Hematopoietic multipotent progenitor cell treated with erythropoietin and hydrocortisone succinate and interleukin-3 and kit ligand, for 4 days (in vitro differentiated cells): ENCODE measurements at regions not wholly inside any gene's neighbourhood (a gene's known extent, or its start where the extent isn't known, plus 50 kb on each side); places are given as distances from the start of the nearest gene placed in this dataset.
"Not testable (repeated sequence)": the region's sequence is repeated elsewhere in the genome, so short reads cannot be mapped to it uniquely, and the experiment has no call there.

Source experiments
- DNase-seq: peaks from one replicate; pipeline ENCODE4 v3.0.0-alpha.2; 2015

- DNase-seq: no peak
These were observed 77.1 kb upstream of the RPL38 start for GRCh38 chr17:74126179-74126900.

DNA sequence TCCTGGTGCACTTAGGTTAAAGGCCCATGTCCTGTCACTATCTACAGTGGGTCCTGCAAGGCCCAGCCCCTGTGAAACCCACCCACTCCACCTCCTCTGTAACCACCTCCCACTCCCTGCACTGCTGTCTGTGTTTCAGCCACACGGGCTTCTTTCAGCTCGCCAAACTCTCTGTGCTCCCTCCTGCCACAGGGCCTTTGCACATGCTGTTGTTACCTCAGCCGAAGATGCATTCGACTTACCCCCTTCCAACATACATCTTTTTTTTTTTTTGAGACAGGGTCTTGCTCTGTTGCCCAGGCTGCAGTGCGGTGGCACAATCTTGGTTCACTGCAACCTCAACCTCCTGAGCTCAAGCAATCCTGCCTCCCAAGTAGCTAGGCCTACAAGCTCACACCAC is 76.5 kb upstream of the RPL38 start:
- no peak for DNase-seq

DNA sequence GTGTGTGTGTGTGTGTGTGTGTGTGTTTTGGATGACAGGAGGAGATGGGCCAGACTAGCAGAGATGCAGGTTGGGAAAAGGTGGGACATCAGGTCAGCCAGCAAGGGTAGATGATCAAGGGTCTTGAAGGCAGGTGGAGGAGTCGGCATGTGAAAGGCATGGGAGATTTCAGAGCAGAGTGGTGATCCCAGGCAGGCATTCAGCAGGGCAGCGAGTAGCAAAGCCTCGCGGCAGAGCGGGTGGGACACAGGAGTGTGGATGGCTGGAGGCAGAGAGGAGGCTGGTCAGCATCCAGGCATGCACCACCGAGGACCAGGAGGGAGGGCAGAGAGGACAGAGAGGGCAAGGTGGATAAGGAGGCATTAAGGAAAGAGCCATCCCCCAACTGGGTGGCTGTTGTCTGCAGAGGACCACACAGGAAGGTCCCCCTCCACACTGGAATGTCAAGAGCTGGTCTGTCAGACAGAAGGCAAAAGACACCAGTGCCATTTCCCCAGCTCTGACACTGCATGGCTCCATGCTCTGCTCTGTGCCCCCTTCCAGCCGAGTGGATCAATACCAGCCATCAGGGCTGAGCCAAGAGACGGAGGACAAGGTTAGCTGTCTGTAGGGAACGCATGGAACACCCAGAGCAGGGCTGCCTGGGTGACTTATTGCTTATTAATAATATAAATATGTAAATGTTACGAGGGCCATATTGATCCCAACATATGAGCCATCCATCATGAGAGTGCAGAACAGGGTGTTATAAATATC is 74.8 kb upstream of the RPL38 start:
- DNase-seq: no peak

DNA sequence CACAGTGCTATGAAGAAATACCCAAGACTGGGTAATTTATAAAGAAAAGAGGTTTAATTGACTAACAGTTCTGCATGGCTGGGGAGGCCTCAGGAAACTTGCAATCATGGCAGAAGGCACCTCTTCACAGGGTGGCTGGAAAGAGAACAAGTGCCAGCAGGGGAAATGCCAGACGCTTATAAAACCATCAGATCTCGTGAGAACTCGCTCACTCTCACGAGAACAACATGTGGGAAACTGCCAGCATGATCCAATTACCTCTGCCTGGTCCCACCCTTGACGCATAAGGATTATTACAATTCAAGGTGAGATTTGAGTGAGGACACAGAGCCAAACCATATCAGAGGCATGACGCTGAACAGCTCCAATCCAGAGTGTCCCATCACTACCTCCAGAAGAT is 73.7 kb upstream of the RPL38 start:
- DNase-seq: not testable (repeated sequence)

- DNase-seq: no peak
These were observed 73.2 kb upstream of the RPL38 start for GRCh38 chr17:74130276-74130675.

- DNase-seq: no peak
These were observed 72.6 kb upstream of the RPL38 start for GRCh38 chr17:74130841-74131240.

DNA sequence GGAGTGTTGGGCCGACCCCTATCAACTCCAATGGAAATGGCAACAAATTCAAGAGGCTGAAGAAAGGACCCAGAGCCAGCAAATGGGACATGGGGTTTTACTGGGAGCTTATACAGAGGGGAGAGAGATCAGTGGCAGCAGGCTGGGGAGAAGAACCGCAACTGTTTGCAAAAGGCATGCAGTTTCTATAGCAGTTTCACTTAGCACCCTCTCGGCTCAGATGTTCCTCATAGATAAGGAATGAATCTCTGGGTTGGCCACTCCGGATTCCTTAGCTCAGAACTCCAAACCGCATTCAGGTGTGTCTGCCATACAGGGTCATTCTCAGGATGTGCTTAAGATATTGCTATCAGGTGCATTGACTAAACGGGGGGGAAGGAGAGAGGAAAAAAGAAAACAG is 71.1 kb upstream of the RPL38 start:
- no peak for DNase-seq

GRCh38 chr17:74133740-74134139 is 69.7 kb upstream of the RPL38 start:
- no peak for DNase-seq

- not testable (repeated sequence) for DNase-seq
These were observed 69.2 kb upstream of the RPL38 start for GRCh38 chr17:74134234-74134633.

- no peak for DNase-seq
These were observed 68.5 kb upstream of the RPL38 start for GRCh38 chr17:74134991-74135390.

DNA sequence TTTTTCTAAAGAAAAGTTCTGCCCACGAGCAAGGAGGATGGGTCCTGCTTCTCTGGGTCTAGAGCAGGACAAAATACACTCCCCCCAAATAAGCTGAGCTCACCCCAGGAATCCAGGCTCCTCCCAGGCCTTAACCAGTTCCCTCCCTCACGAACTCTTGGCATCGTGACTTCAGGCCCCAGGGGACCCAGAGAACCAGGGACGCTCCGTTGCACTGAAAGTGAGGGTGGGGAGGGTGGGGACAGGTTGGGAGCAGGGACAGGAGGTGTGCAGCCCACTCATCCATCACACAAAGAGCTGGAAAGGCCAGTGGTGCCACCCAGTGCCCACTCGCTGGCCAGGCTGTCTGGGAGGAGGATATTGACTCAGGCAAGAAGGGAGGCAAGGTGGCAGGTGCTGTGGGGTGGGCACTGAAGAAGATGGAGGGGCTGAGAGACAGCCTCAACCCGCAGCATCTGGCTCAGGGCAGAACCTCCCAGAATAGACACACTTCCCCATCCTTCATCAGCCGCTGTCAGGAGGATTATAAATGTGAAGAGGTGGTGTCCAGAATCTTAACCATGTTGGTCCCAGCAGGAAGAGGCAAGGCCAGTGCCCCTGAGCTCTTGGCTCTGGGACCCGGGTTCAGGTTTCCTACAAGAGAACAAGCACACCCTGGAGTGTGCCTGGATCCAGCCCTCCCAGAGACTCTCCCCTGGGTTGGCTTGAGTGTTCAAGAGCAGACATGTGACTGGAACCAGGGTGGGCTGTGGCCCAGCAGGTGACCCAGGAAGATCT is 67.9 kb upstream of the RPL38 start:
- DNase-seq: no peak

- DNase-seq: no peak
These were observed 66.1 kb upstream of the RPL38 start for GRCh38 chr17:74137416-74137815.

DNA sequence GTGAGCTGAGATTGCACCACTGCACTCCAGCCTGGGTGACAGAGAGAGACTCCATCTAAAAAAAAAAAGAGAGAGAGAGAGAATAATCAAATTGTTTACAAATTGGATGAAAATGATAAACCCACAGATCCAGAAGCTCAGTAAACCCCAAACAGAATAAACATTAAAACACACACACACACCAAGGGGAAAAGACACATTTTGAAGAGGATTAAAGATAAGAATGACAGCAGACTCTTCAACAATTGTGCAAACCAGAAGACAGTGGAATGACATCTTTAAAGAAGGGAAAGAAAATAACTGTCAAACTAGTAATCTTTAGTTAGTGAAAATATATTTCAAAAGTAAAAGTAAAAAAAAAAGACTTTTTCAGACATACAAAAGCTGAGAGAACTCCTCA is 64.4 kb upstream of the RPL38 start:
- no peak for DNase-seq

DNA sequence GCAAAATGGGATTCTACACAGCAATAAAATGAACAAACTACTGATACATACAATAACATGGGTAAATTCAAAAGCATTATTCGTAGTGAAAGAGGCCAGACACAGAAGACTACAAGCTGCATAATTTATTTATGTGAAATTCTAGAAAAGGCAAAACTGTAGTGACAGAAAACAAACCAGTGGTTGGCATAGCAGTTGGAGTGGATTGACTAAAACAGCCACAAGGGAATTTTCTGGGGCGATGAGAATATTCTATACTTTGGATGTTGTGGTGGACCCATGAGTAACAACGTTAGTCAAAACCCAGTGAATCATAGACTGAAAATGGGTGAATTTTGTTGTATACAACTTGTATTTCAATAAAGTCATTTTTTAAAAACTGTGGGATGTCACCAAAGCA is 63.2 kb upstream of the RPL38 start:
- no peak for DNase-seq

GRCh38 chr17:74141612-74142011 is 61.9 kb upstream of the RPL38 start:
- no peak for DNase-seq

- DNase-seq: not testable (repeated sequence)
These were observed 60.2 kb upstream of the RPL38 start for GRCh38 chr17:74143318-74143717.

DNA sequence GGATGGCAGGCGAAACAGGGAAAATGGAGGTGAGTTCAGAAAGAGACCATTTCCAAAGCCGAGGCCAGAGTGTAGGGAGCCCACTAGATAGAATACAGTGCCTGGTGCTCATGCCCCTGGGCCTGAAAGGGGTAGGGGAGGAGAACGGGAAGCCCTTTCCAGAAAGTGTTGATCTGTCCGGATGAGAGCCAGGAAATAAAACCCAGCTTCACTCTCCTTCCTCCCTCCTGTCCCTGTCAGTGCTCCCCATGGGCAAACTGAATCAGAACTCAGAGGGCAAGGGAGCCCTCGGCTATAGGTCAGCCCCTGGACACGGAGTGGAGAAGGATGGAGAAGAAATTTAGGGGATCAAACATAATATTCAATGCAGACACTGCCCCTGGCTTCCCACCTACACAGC is 57.7 kb upstream of the RPL38 start:
- no peak for DNase-seq

DNA sequence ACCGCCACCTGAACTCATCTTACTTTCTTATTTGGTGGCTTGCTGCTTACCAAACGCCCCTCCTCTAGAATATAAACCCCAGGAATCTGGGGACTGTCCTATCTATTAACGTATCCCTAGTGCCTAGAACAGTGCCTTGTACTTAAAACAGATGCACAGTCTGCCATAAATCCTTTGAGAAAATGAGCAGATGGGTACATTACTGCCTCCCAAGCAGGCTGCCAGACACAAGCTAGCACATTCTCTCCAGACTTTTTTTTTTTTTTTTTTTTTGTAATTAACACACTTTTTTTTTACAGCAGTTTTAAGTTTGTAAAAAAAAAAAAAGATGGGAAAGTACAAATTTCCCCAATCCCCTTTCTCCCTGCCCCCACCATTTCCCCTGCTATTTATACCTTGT is 57.3 kb upstream of the RPL38 start:
- no peak for DNase-seq

- no peak for DNase-seq
These were observed 56.2 kb upstream of the RPL38 start for GRCh38 chr17:74147056-74147835.

- no peak for DNase-seq
These were observed 55.5 kb upstream of the RPL38 start for GRCh38 chr17:74147966-74148365.

GRCh38 chr17:74148446-74148845 is 55.0 kb upstream of the RPL38 start:
- DNase-seq: no peak

DNA sequence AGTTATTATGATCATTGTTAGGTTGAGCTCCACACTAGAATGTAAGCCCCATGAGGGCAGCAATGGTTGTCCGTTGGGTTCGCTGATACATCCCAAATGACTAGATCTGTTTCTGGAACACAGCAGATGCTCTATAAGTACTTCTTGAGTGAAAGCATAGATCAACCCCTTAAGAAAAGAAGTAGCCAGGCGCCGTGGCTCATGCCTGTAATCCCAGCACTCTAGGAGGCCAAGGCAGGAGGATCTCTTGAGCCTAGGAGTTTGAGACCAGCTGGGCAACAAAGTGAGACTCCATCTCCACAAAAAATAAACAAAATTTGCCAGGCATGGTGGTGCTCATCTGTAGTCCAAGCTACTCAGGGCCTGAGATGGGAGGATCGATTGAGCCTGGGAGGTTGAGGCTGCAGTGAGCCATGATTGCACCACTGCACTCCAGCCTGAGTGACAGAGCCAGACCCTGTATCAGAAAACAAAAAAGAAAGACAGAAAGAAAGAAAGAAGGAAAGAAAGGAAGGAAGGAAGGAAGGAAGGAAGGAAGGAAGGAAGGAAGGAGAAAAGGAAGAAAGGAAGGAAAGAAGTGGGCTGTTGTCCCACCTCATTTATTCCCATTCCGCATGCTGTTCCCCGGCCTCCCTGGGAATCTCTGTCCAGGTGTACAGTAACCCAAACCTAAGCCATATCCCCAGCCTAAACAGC is 54.4 kb upstream of the RPL38 start:
- DNase-seq: no peak
